HepG2 (cell line): ENCODE measurements at regions not wholly inside any gene's neighbourhood (a gene's known extent, or its start where the extent isn't known, plus 50 kb on each side); places are given as distances from the start of the nearest gene placed in this dataset.

Experiments
- ATAC-seq: fragments of 200-7000 bp; cut with Tn5 transposase; 3 replicates; pipeline ENCODE4 v1.9.1; 2020; ENCODE audit warnings: mild to moderate bottlenecking, moderate library complexity
- BruUV-seq: library from RNA; stranded (reverse); fragments of 400-500 nt; replicated peaks from 2 replicates; lab custom pipeline; 2021; lab: Mats Ljungman, UMichigan
- CTCF ChIA-PET: fragments of 300-600 bp; formaldehyde crosslinking; extraction: SDS; loops from one replicate; lab custom pipeline; 2021; ENCODE audit warnings: low total read pairs, inconsistent platforms, low intra/inter-chr PET ratio; lab: Yijun Ruan, JAX
- POLR2A ChIA-PET: fragments of 350-600 bp; sonication (Branson Sonifier 250); formaldehyde crosslinking; loops from one replicate; lab custom pipeline; 2020; ENCODE audit warnings: antibody characterized with exemption, inconsistent platforms; lab: Yijun Ruan, JAX
- DNase-seq: peaks from one replicate; pipeline ENCODE4 v3.0.0-alpha.2; 2015; ENCODE audit warnings: low spot score
- FAIRE-seq: peaks from 3 replicates; lab custom pipeline; 2011; peaks lifted over from hg19 to GRCh38; lab: Jason Lieb, UNC
- H2AFZ ChIP-seq: one replicate; pipeline ENCODE4 v1.6.1; 2011; ENCODE audit warnings: low read length, inconsistent platforms
- H3K27ac ChIP-seq: fragments of 300-600 bp; 3 replicates; pipeline ENCODE4 v1.8.0; 2011; ENCODE audit warnings: mixed run types, mild to moderate bottlenecking, mixed read lengths, low read length, inconsistent platforms; ENCODE audit not compliant: insufficient read depth; ENCODE audit errors: extremely low read length
- H3K27me3 ChIP-seq, 2 experiments: fragments of 200-600 bp in 1 of 2; 2 replicates in 1 of 2; 3 replicates in 1 of 2; pipeline versions ENCODE4 v1.6.0 to v1.8.0; 2011; ENCODE audit warnings: low read length in 2 of 2, mild to moderate bottlenecking in 2 of 2, moderate library complexity in 2 of 2, inconsistent platforms in 1 of 2; ENCODE audit not compliant: insufficient read depth in 2 of 2, control insufficient read depth in 1 of 2
- H3K36me3 ChIP-seq, 2 experiments: fragments of 200-600 bp in 1 of 2; replicated peaks in 1 of 2; 2 replicates in 1 of 2; 3 replicates in 1 of 2; pipeline versions ENCODE4 v1.5.1 to v1.8.0; 2011; ENCODE audit warnings: low read length in 2 of 2, inconsistent platforms in 1 of 2; ENCODE audit not compliant: insufficient read depth in 2 of 2, control insufficient read depth in 1 of 2
- H3K4me1 ChIP-seq: 2 replicates; pipeline ENCODE4 v1.5.1; 2012; ENCODE audit warnings: low read length, inconsistent platforms; ENCODE audit not compliant: insufficient read depth
- H3K4me2 ChIP-seq: 2 replicates; pipeline ENCODE4 v1.6.0; 2011; ENCODE audit warnings: low read depth, low read length, inconsistent platforms
- H3K4me3 ChIP-seq, 3 experiments: fragments of 200-600 bp in 1 of 3; sonication (generic), shearing (Covaris generic) in 1 of 3; replicated peaks in 1 of 3; 2 replicates each; pipeline ENCODE4 v1.5.1; 2011 to 2016; ENCODE audit warnings: low read length in 3 of 3, inconsistent platforms in 2 of 3, low read depth in 2 of 3, mild to moderate bottlenecking in 2 of 3, control low read depth in 1 of 3, mixed read lengths in 1 of 3; ENCODE audit not compliant: insufficient read depth in 1 of 3
- H3K79me2 ChIP-seq: one replicate; pipeline ENCODE4 v1.6.1; 2011; ENCODE audit warnings: low read length, inconsistent platforms; ENCODE audit not compliant: insufficient read depth
- H3K9ac ChIP-seq: 2 replicates; pipeline ENCODE4 v1.6.0; 2011; ENCODE audit warnings: mild to moderate bottlenecking, low read depth, low read length, inconsistent platforms; ENCODE audit not compliant: insufficient read depth
- H3K9me3 ChIP-seq: 2 replicates; pipeline ENCODE4 v1.5.1; 2012; ENCODE audit warnings: mild to moderate bottlenecking, low read length
- H4K20me1 ChIP-seq: 2 replicates; pipeline ENCODE4 v1.6.0; 2011; ENCODE audit warnings: inconsistent platforms, mild to moderate bottlenecking, low read length, moderate library complexity; ENCODE audit not compliant: insufficient read depth
- ATRX ChIP-seq: sonication (generic); formaldehyde crosslinking; IDR thresholded peaks from 2 replicates; pipeline ENCODE4 v1.4.0; 2020; ENCODE audit warnings: missing genetic modification reagents, borderline replicate concordance
- BCL6 ChIP-seq: IDR thresholded peaks from 2 replicates; pipeline ENCODE4 v1.6.1; 2016; ENCODE audit warnings: missing genetic modification reagents, missing compliant biosample characterization
- DBP ChIP-seq: sonication (generic); formaldehyde crosslinking; IDR thresholded peaks from 2 replicates; pipeline ENCODE4 v1.4.0; 2020; ENCODE audit warnings: missing genetic modification reagents; ENCODE audit errors: not compliant biosample characterization
- GFI1 ChIP-seq: sonication (generic); formaldehyde crosslinking; IDR thresholded peaks from 2 replicates; pipeline ENCODE4 v1.5.0; 2020; ENCODE audit warnings: missing genetic modification reagents, mild to moderate bottlenecking, borderline replicate concordance
- HMGA1 ChIP-seq: sonication (generic); formaldehyde crosslinking; conservative IDR thresholded peaks from 2 replicates; pipeline ENCODE4 v1.4.0; 2020; ENCODE audit warnings: missing genetic modification reagents
- HNF4G ChIP-seq, 2 experiments: sonication (generic) in 1 of 2; formaldehyde crosslinking in 1 of 2; IDR thresholded peaks; 2 replicates each; pipeline versions ENCODE4 v1.4.0 to v1.6.1; 2011 to 2020; ENCODE audit warnings: borderline replicate concordance in 2 of 2, low read depth in 2 of 2, mild to moderate bottlenecking in 2 of 2, low read length in 1 of 2, missing genetic modification reagents in 1 of 2, moderate library complexity in 1 of 2
- MEIS1 ChIP-seq: sonication (generic); formaldehyde crosslinking; IDR thresholded peaks from 2 replicates; pipeline ENCODE4 v1.9.0; 2021; ENCODE audit warnings: mild to moderate bottlenecking, missing genetic modification reagents, moderate library complexity, borderline replicate concordance
- MNT ChIP-seq: fragments of 450-650 bp; IDR thresholded peaks from 2 replicates; pipeline ENCODE4 v1.6.1; 2016
- NFATC3 ChIP-seq: sonication (generic); formaldehyde crosslinking; IDR thresholded peaks from 2 replicates; pipeline ENCODE4 v1.5.1; 2020; ENCODE audit warnings: mild to moderate bottlenecking, missing genetic modification reagents
- REL ChIP-seq: sonication (generic); formaldehyde crosslinking; conservative IDR thresholded peaks from 2 replicates; pipeline ENCODE4 v1.8.0; 2022; ENCODE audit warnings: mild to moderate bottlenecking, missing genetic modification reagents, moderate library complexity
- TFAP4 ChIP-seq: sonication (generic); IDR thresholded peaks from 2 replicates; pipeline ENCODE4 v1.6.1; 2016; ENCODE audit warnings: low read depth, borderline replicate concordance
- ZNF124 ChIP-seq: sonication (generic); formaldehyde crosslinking; IDR thresholded peaks from 2 replicates; pipeline ENCODE4 v1.4.0; 2020; ENCODE audit warnings: missing genetic modification reagents
- ZNF451 ChIP-seq: sonication (generic); formaldehyde crosslinking; IDR thresholded peaks from 2 replicates; pipeline ENCODE4 v1.5.0; 2020; ENCODE audit warnings: mild to moderate bottlenecking, missing genetic modification reagents
- ZNF614 ChIP-seq: IDR thresholded peaks from 2 replicates; pipeline ENCODE4 v1.6.1; 2018; ENCODE audit warnings: missing biosample characterization, missing genetic modification reagents, inconsistent platforms, borderline replicate concordance
- ZNF747 ChIP-seq: sonication (generic); formaldehyde crosslinking; IDR thresholded peaks from 2 replicates; pipeline ENCODE4 v1.8.1; 2023; ENCODE audit warnings: missing genetic modification reagents, mild to moderate bottlenecking, borderline replicate concordance
- ZSCAN30 ChIP-seq: sonication (generic); formaldehyde crosslinking; IDR thresholded peaks from 2 replicates; pipeline ENCODE4 v1.5.0; 2020; ENCODE audit warnings: mild to moderate bottlenecking, missing genetic modification reagents
- WGBS: methylation state at CpG from one replicate; pipeline ENCODE4 v1.1.6; 2017; ENCODE audit warnings: low lambda C conversion rate; 5-methylcytosine and 5-hydroxymethylcytosine counted together
- in situ Hi-C: cut with HindIII; loops from 2 replicates; pipeline ENCODE4 v1.10.0; 2017; ENCODE audit warnings: low pct_unique_long_range_greater_than_20kb; ENCODE audit not compliant: extremely low pct_ligation_motif_present
- intact Hi-C: fragments of 100-400 bp; cut with micrococcal nuclease; formaldehyde crosslinking; loops from one replicate; pipeline ENCODE4 v1.10.0; 2022; ENCODE audit not compliant: unreplicated experiment

GRCh38 chr13:50144246-50145160 lies 129.3 kb downstream of the KCNRG start:
- BruUV-seq: no TSS peak
- Histone ChIP-seq H3K27me3 (no peaks in the 10 kb centered on the region), H3K4me3 (no peak overlapping the region), H3K27ac (no peak overlapping the region), H4K20me1 (no peaks in the 10 kb centered on the region), H3K9me3 (no peaks in the 10 kb centered on the region), H3K4me2 (no peak overlapping the region), H3K79me2 (no peaks in the 10 kb centered on the region), H3K9ac (no peak overlapping the region), H2AFZ (no peak overlapping the region), H3K36me3 (no peaks in the 10 kb centered on the region)
- FAIRE-seq: no peak
- in situ Hi-C loops: no loop called here
- CTCF ChIA-PET: no interaction called here
- POLR2A ChIA-PET: no interaction called here
- no peak for ATAC-seq
- 50% methylated on average over 1 of the region's 1 CpG for WGBS
- intact Hi-C loops: no loop called here
- DNase-seq: no peak
- TF ChIP-seq ATRX (CRISPR knock-in tag): no peak
- no peak for TF ChIP-seq DBP (CRISPR knock-in tag)
- no peak for TF ChIP-seq ZNF124 (CRISPR knock-in tag)
- no peak for TF ChIP-seq MEIS1 (CRISPR knock-in tag)
- TF ChIP-seq MNT: no peak
- TF ChIP-seq GFI1: no peak
- no peak for TF ChIP-seq ZSCAN30 (CRISPR knock-in tag)
- TF ChIP-seq NFATC3 (CRISPR knock-in tag): no peak
- no peak for TF ChIP-seq REL
- no peak for TF ChIP-seq HNF4G (IDR thresholded peaks at IDR 0.05; ENCODE audit: borderline replicate concordance, low read depth, low read length)
- no peak for TF ChIP-seq HNF4G (CRISPR knock-in tag; IDR thresholded peaks at IDR 0.05; ENCODE audit: borderline replicate concordance, low read depth)
- TF ChIP-seq ZNF451 (CRISPR knock-in tag): no peak
- TF ChIP-seq BCL6 (CRISPR knock-in tag): no peak
- no peak for TF ChIP-seq TFAP4
- TF ChIP-seq ZNF614: no peak
- TF ChIP-seq HMGA1 (CRISPR knock-in tag): no peak
- TF ChIP-seq ZNF747 (CRISPR knock-in tag): no peak
- TF ChIP-seq, all 625 proteins: peak for 0
- peaks cover 7% of the 10 kb centered on the region; the same call in 1 of the 2 replicates for H3K4me1 ChIP-seq
